HEK293T (cell line): ENCODE measurements at regions not wholly inside any gene's neighbourhood (a gene's known extent, or its start where the extent isn't known, plus 50 kb on each side); places are given as distances from the start of the nearest gene placed in this dataset.

Experiments
- CTBP1 ChIP-seq: fragments of 450-650 bp; IDR thresholded peaks from 2 replicates; pipeline ENCODE4 v1.6.1; 2016; ENCODE audit warnings: borderline replicate concordance
- ELF4 ChIP-seq: fragments of 450-650 bp; IDR thresholded peaks from 2 replicates; pipeline ENCODE4 v1.6.1; 2017; ENCODE audit warnings: antibody characterized with exemption
- FOXK2 ChIP-seq: fragments of 450-650 bp; IDR thresholded peaks from 2 replicates; pipeline ENCODE4 v1.6.1; 2016; ENCODE audit warnings: mild to moderate bottlenecking
- HDGF ChIP-seq: fragments of 450-650 bp; IDR thresholded peaks from 2 replicates; pipeline ENCODE4 v1.6.1; 2017; ENCODE audit warnings: antibody characterized with exemption, borderline replicate concordance
- TARDBP ChIP-seq: fragments of 450-650 bp; IDR thresholded peaks from 2 replicates; pipeline ENCODE4 v1.6.1; 2016
- TF ChIP-seq, protein P1 (sequence below): fragments of 450-650 bp; IDR thresholded peaks from 2 replicates; pipeline ENCODE4 v1.6.1; 2016

DNA sequence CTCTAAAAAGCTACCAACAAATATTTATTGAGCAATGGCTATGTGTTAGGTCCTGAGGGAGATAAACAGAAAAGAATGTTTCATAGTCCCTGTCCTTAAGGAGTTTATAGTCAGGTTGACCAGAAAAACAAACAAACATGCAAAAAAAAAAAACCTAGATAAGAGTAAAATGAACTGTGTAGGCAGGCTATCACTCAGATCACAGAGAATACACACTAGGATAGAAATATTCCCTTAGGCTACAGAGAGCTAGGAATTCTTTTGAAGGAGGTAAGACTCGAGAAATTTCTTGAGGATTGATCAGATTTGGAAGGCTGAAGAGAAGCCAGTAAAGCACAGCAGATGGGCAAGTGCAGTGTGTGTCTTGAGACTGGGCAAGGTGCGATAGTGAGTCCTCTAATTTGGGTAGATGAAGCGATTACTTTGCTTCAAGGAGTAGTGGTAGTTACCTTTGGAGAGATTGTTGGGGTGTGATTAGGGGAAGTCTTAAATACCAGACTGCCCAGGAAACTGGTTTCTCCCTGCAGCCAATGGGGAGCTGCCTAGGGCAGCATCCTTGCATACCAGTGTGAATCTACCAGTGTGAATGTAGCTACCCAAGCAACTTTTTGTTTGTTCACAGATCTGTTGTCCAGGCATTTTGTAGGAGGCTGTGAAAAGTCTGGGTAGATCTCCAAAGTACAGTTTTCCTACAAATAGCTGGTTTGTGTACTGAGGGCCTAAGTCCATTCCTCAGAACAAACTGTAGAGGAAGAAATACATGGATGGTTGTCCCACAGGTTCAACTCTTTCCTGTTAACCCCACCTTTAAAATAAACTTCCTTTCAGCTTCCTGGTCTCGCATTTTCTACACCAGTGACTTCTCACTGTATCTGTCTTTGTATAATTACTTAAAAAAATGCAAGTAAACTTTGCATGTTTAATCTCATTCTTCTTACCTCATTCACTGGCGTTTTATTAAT is 314.1 kb downstream of the KLF5 start:
- TF ChIP-seq CTBP1: no peak
- TF ChIP-seq ELF4: no peak
- TF ChIP-seq, protein P1, sequence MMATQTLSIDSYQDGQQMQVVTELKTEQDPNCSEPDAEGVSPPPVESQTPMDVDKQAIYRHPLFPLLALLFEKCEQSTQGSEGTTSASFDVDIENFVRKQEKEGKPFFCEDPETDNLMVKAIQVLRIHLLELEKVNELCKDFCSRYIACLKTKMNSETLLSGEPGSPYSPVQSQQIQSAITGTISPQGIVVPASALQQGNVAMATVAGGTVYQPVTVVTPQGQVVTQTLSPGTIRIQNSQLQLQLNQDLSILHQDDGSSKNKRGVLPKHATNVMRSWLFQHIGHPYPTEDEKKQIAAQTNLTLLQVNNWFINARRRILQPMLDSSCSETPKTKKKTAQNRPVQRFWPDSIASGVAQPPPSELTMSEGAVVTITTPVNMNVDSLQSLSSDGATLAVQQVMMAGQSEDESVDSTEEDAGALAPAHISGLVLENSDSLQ: no peak
- TF ChIP-seq FOXK2: no peak
- no peak for TF ChIP-seq TARDBP
- no peak for TF ChIP-seq HDGF
